Fibroblast of the conjunctiva (primary cell): ENCODE measurements at regions not wholly inside any gene's neighbourhood (a gene's known extent, or its start where the extent isn't known, plus 50 kb on each side); places are given as distances from the start of the nearest gene placed in this dataset.

Source experiments
- DNase-seq: peaks from one replicate; pipeline ENCODE4 v3.0.0-alpha.2; 2010; ENCODE audit warnings: low read depth

GRCh38 chr7:38070718-38071117 lies 107.3 kb upstream of the STARD3NL start:
- DNase-seq = no peak

GRCh38 chr7:38086857-38087256 lies 91.2 kb upstream of the STARD3NL start:
- no peak for DNase-seq

DNA sequence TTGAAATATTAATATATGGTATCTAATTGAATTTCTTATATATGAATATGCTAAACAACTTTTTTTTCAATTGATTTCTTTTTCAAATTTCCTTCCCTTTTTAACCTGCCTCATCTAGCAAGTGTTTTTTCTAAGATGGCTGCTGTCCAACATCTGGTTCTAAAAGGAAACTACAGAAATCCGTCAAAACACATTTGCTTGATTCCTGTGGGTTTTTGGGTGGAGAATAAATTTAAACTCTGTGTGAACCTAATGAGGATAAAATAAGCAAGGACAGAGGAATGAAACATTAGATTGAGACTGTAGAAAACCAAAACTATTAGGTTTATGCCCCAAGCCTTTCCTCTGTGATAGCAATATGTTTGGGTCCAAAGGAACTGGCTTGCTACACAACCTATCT lies 75.5 kb upstream of the STARD3NL start:
- DNase-seq = no peak

- peak; percentile 17 for DNase-seq
These were observed 72.1 kb upstream of the STARD3NL start for GRCh38 chr7:38105874-38106483.

- DNase-seq = peak; percentile 14
These were observed 70.6 kb upstream of the STARD3NL start for GRCh38 chr7:38107486-38107893.

- DNase-seq = no peak
These were observed 66.0 kb upstream of the STARD3NL start for GRCh38 chr7:38112075-38112474.

DNA sequence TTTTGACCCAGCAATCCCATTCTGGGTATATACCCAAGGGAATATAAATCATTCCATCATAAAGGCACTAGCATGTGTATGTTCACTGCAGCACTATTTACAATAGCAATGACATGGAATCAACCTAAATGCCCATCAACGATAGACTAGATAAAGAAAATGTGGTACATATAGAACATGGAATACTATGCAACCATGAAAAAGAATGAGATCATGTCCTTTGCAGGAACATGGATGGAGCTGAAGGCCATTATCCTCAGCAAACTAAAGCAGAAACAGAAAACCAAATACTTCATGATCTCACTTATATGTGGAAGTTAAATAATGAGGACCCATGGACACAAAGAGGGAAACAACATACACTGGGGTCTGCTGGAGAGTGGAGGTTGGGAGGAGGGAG lies 58.0 kb upstream of the STARD3NL start:
- DNase-seq = no peak

DNA sequence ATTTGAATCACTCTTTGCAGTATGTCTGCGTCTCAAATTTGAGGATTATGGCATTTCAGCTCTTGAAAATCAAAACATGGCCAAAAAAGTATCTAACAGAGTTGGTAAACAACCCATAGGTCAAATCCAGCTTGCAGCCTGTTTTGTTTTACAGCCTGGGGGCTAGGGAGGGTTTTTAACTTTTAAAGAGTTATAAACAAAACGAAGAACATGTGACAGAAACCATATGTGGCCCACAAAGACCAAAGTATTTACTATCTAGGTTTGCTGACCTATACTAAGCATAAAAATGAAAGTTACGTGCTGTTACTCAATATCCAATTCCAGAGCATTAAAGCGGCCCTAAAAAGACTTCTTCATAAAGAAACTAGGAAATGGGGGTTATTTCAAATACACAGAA lies 55.5 kb upstream of the STARD3NL start:
- no peak for DNase-seq

- no peak for DNase-seq
These were observed 54.6 kb upstream of the STARD3NL start for GRCh38 chr7:38123494-38123893.

DNA sequence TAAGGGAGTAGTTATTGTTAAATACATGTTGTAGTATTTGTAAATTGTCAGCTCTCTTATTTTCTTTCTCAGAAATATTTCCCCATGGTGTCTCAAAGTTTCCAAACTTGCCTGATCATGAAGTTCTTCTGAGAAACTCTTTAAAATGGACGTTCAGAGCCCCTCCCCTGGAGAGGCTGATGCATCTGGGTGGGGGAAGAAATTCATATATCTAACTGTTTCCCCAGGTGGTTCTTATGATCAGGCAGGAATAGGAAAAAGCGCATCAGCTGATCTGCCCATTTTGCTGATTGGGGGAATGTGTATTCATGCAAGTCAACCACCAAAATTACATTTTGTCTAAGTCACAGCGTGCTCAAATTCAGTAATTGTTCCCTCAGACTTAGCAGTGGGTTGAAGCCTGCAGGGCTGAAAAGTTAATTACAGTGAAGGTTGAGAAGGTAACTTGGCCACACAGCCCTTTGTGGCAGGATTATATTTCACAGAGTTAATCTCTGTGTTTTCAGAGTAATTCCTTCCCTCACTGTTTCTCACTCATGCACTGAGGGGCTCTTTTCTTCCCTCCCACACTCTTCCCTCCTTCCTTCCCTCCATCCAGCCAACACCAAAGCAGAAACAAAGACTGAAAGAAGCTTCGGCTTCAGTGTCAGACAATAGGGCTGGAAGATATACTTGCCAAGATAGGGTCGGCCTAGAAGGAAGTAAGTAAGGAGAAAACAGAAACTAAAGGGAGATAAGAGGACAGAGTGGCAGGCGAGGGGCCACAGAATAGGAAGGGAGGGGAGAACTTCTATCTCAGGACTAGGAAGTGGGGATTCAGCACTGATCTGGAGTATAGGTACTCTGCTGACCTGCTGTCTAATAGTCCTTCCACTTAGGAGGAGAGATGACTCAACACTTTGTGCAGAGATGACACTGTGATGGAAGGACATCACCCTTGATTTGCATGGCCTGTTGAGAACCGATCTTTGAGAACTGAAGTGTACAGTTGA lies 50.5 kb upstream of the STARD3NL start:
- DNase-seq = no peak
